Activated B cell treated with CpG ODN at 0.5 μM for 24 hours (primary cell): ENCODE measurements at regions not wholly inside any gene's neighbourhood (a gene's known extent, or its start where the extent isn't known, plus 50 kb on each side); places are given as distances from the start of the nearest gene placed in this dataset.

Source experiments
- ATAC-seq: fragments of 200-7000 bp; cut with Tn5 transposase; one replicate; pipeline ENCODE4 v1.10.0; 2021; ENCODE audit warnings: low read depth, mild to moderate bottlenecking, moderate library complexity
- CTCF ChIA-PET: fragments of 350-600 bp; sonication (Branson Sonifier 250); formaldehyde crosslinking; loops from one replicate; lab custom pipeline; 2021; ENCODE audit warnings: antibody characterized with exemption; lab: Charles Lee
- POLR2A ChIA-PET: fragments of 350-600 bp; sonication (Branson Sonifier 250); formaldehyde crosslinking; loops from one replicate; lab custom pipeline; 2021; ENCODE audit warnings: antibody characterized with exemption; lab: Charles Lee
- DNase-seq: peaks from one replicate; pipeline ENCODE4 v3.0.0; 2022
- H3K27ac Mint-ChIP-seq: one replicate; pipeline ENCODE4 v1.8.0; 2020; ENCODE audit warnings: mixed read lengths
- H3K27me3 Mint-ChIP-seq: one replicate; pipeline ENCODE4 v1.8.0; 2021; ENCODE audit warnings: mixed read lengths
- H3K36me3 Mint-ChIP-seq: one replicate; pipeline ENCODE4 v1.8.0; 2021; ENCODE audit warnings: low read depth, mixed read lengths
- H3K4me1 Mint-ChIP-seq: one replicate; pipeline ENCODE4 v1.8.0; 2021; ENCODE audit warnings: mixed read lengths
- H3K4me3 Mint-ChIP-seq: one replicate; pipeline ENCODE4 v1.8.0; 2020; ENCODE audit warnings: mild to moderate bottlenecking, mixed read lengths
- H3K9me3 Mint-ChIP-seq: one replicate; pipeline ENCODE4 v1.8.0; 2020; ENCODE audit warnings: mixed read lengths
- intact Hi-C: fragments of 100-400 bp; cut with micrococcal nuclease; formaldehyde crosslinking; loops from one replicate; pipeline ENCODE4 v1.15.1; 2024
- TF ChIP-seq, protein P1 (sequence below): fragments of 200-600 bp; IDR thresholded peaks from one replicate; pipeline ENCODE4 v1.8.0; 2022; ENCODE audit warnings: antibody characterized with exemption, mild to moderate bottlenecking

DNA sequence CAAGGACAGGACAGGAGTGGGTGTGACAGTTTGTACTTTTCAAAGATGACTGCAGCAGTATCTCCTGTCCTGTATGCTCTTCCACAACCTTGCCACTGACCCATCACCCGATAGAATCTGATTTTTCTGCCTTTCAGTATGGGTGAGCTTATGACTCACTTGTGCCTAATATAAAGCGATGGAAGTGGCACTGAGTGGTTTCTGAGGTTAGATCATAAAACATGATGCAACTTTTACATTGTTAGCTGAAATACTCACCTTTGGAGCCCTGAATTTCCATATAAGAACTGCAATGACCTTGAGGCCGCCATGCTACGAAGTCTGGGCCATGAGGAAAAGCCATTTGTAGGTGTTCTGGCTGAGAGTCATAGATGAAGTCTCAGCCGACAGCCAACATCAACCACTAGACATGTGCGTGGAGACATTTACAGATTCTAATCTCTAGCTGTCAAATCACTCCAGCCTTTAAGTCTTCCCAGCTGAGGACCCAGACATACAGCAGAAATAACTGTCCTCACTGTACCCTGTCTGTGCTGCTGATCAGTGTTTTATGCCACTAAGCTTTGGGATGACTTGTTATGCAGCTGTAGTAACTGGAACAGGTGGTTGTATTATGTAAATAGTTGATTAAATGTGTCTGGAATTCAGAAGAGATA is 105.9 kb upstream of the ARHGAP20 start:
- Mint-ChIP-seq H3K27ac (no peak overlapping the region), H3K4me1 (no peaks in the 10 kb centered on the region), H3K27me3 (peaks cover 10% of the 10 kb centered on the region), H3K4me3 (no peak overlapping the region), H3K9me3 (peaks cover 14% of the 10 kb centered on the region), H3K36me3 (no peaks in the 10 kb centered on the region)
- intact Hi-C loops, result no loop called here
- ATAC-seq (no peak), DNase-seq (no peak)
- ChIA-PET POLR2A (no interaction called here), CTCF (no interaction called here)
- TF ChIP-seq, protein P1, sequence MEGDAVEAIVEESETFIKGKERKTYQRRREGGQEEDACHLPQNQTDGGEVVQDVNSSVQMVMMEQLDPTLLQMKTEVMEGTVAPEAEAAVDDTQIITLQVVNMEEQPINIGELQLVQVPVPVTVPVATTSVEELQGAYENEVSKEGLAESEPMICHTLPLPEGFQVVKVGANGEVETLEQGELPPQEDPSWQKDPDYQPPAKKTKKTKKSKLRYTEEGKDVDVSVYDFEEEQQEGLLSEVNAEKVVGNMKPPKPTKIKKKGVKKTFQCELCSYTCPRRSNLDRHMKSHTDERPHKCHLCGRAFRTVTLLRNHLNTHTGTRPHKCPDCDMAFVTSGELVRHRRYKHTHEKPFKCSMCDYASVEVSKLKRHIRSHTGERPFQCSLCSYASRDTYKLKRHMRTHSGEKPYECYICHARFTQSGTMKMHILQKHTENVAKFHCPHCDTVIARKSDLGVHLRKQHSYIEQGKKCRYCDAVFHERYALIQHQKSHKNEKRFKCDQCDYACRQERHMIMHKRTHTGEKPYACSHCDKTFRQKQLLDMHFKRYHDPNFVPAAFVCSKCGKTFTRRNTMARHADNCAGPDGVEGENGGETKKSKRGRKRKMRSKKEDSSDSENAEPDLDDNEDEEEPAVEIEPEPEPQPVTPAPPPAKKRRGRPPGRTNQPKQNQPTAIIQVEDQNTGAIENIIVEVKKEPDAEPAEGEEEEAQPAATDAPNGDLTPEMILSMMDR, result no peak

DNA sequence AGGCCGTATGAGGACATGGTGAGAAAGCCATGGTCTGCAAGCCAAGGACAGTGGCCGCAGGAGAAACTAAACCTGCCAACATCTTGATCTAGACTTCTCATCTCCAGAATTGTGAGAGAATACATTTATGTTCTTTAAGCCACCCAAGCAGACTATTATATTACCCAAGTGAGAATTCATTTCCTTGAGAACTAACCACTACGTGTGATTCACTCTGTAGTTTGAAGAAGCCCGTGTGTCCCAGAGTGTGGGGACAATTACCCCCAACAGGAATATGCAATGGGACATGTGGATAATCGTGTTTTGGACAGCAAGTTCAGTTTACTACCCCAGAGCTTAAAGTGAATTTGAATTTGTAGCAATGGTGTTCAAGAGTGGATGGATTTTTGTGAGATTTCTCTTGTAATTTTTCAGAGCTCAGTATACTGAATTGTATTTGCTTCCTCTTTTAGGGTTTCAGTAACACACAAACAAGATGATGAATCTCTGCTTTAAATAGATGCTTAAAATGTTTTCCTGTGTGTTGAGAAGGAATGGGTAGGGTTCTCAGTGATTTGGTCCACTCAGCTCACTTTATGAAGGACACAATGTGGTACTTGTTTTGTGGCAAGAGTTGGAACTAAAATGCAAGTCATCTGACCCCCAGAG is 100.0 kb upstream of the ARHGAP20 start:
- no peak for ATAC-seq
- no peak for DNase-seq
- H3K9me3 Mint-ChIP-seq, result peaks cover 14% of the 10 kb centered on the region
- peaks cover 2% of the 10 kb centered on the region for H3K27me3 Mint-ChIP-seq
- TF ChIP-seq, protein P1, result no peak
- H3K36me3 Mint-ChIP-seq, result no peaks in the 10 kb centered on the region
- intact Hi-C loops, result no loop called here
- no peak overlapping the region for H3K27ac Mint-ChIP-seq
- H3K4me3 Mint-ChIP-seq, result no peak overlapping the region
- CTCF ChIA-PET, result no interaction called here
- POLR2A ChIA-PET, result no interaction called here
- H3K4me1 Mint-ChIP-seq, result peaks cover 15% of the 10 kb centered on the region

DNA sequence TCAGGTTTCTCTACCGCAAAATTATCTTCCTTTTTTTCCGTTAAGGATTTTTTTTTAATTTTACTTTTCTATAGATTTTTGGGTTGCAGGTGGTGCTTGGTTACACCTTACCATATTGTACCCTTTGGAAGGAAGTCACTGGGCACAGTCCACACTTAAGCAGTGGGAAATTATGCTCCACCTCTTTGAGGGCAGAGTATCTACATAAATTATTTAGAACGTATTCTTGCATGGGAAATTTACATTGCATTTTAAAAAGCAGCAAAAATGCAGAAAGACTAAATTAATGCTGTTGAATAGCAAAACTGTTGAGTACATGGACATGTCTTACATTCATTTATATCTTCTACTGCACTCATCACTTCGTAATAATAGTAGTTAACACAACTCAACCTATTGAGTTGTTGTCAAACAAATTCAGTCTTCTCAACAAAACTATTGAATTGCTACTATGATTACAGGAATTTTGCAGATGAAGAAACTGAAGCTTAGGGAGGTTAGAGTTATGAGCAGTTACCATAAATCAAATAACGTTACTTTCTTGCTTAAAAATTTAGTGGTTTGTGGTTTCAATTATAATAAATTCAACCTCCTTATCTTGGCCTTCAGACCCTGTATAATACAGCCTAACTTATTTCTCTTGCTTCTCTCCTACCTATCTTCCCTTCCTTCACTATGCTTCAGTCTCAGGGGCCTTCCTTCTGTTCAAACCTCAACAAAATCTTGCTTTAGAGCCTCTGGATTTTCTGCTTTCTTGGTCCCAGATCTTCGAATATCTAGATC is 97.4 kb upstream of the ARHGAP20 start:
- Mint-ChIP-seq H3K9me3 (peaks cover 1% of the 10 kb centered on the region), H3K36me3 (no peaks in the 10 kb centered on the region), H3K4me1 (peaks cover 15% of the 10 kb centered on the region), H3K4me3 (no peak overlapping the region), H3K27me3 (no peaks in the 10 kb centered on the region), H3K27ac (no peak overlapping the region)
- ATAC-seq, result no peak
- POLR2A ChIA-PET, result no interaction called here
- intact Hi-C loops, result no loop called here
- TF ChIP-seq, protein P1, result no peak
- no peak for DNase-seq
- CTCF ChIA-PET, result no interaction called here

DNA sequence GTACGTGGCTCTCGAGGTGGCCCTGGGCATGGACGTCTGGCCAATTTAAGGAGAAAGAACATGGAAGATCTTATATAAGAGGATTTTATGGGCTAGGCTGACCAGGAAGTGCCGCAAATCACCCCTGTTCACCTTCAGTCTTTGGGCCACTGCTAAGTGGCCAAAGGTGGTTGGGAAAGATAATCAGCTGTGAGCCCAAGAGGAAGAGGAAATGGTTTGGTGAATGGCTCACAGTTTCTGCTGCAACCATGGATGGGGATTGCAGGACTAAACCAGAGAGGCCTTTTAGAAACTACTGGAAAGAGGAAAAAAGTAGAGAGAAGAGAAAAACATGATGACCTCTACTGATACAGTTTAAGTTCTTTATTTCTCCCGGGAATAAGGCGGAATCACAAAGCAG is 96.0 kb upstream of the ARHGAP20 start:
- ATAC-seq, result no peak
- intact Hi-C loops, result no loop called here

DNA sequence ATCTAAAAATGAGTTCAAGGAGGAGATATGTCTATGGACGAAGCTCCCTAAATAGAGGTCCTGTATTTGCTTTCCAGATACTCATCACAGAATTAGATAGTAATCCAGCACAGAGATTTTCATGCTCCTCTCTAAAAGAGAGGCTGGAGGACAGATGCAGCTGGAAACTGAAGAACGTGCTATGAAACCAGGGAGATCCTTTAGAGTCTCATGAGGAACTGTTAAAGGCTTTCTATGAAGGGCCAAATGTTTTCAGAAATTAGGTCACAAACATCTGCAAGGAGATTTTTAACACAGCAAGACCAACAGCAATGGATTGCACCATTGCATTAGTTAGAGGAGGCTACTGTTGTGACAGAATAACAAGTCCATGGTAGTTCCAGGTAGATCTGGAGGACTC is 95.6 kb upstream of the ARHGAP20 start:
- Mint-ChIP-seq H3K4me3 (no peak overlapping the region), H3K27ac (no peak overlapping the region), H3K36me3 (no peaks in the 10 kb centered on the region), H3K4me1 (peaks cover 15% of the 10 kb centered on the region), H3K27me3 (no peaks in the 10 kb centered on the region), H3K9me3 (no peaks in the 10 kb centered on the region)
- POLR2A ChIA-PET, result no interaction called here
- no peak for ATAC-seq
- TF ChIP-seq, protein P1, result no peak
- CTCF ChIA-PET, result no interaction called here
- no peak for DNase-seq
- intact Hi-C loops, result no loop called here

More for the DNA sequence above, 96.0 kb upstream of the ARHGAP20 start:
- TF ChIP-seq, protein P1, result no peak
- no peak overlapping the region for H3K27ac Mint-ChIP-seq
- peaks cover 15% of the 10 kb centered on the region for H3K4me1 Mint-ChIP-seq
- no peaks in the 10 kb centered on the region for H3K9me3 Mint-ChIP-seq
- H3K36me3 Mint-ChIP-seq, result no peaks in the 10 kb centered on the region
- H3K4me3 Mint-ChIP-seq, result no peak overlapping the region
- no peaks in the 10 kb centered on the region for H3K27me3 Mint-ChIP-seq
- POLR2A ChIA-PET, result no interaction called here
- no peak for DNase-seq
- CTCF ChIA-PET, result no interaction called here
